ENCODE measurements at regions not wholly inside any gene's neighbourhood (a gene's known extent, or its start where the extent isn't known, plus 50 kb on each side); places are given as distances from the start of the nearest gene placed in this dataset.

GRCh38 chr12:19695244-19696098 lies 256.2 kb downstream of the AEBP2 start:
- TF ChIP-seq POLR2A (IDR thresholded peaks at IDR 0.05; ENCODE audit: low read depth, low read length) (no peak), TAF1 (IDR thresholded peaks at IDR 0.05; ENCODE audit: low read depth, low read length) (no peak), POLR2AphosphoS5 (IDR thresholded peaks at IDR 0.05; ENCODE audit: low read depth, low read length) (no peak)

Measured in GM12891 (cell line).